ENCODE measurements at regions not wholly inside any gene's neighbourhood (a gene's known extent, or its start where the extent isn't known, plus 50 kb on each side); places are given as distances from the start of the nearest gene placed in this dataset.

GRCh38 chr15:57789225-57789624, 82.7 kb downstream of the POLR2M start:
- no peak for TF ChIP-seq CTCF (IDR thresholded peaks at IDR 0.05)
- TF ChIP-seq REST (IDR thresholded peaks at IDR 0.05; ENCODE audit: insufficient read depth in 1 of 2, low read depth in 2 of 2, low read length in 1 of 2): no peak

All from Panc1 (cell line).